ENCODE measurements at regions not wholly inside any gene's neighbourhood (a gene's known extent, or its start where the extent isn't known, plus 50 kb on each side); places are given as distances from the start of the nearest gene placed in this dataset.

DNA sequence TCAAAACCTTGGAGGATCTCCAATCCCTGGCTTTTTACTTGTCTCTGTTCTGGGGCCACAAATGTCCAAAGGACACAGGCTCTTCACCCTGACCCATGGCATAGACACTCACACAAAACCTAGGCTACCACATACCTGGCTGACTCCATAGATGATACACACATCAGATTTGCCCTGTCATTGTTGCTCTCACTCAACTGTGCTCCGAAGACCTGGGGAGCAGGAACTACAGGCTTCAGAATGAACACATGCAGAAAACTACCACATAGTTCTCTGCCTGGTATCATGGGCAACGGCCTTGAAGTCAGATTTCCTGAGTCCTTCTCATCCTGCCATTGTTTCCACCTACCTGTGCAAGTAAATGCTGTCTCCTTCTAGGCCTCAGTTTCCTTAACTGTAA is 226.2 kb downstream of the KIF4B start:
- Histone ChIP-seq H3K4me3 (ENCODE audit: extremely low read depth in 1 of 4, insufficient read depth in 2 of 4, low read depth in 3 of 4, low read length in 4 of 4) (no peak overlapping the region), H4K5ac (ENCODE audit: insufficient read length, low read depth, low read length) (no peak overlapping the region), H2BK15ac (ENCODE audit: low read length) (no peak overlapping the region), H3K4ac (replicated peaks; ENCODE audit: insufficient read length, low read depth, low read length) (no peak overlapping the region), H2BK120ac (replicated peaks; ENCODE audit: low read depth, low read length) (no peak overlapping the region), H3K23ac (ENCODE audit: insufficient read length) (no peak overlapping the region), H3K9ac (replicated peaks in 1 of 4; ENCODE audit: extremely low read depth in 1 of 4, low read depth in 3 of 4, low read length in 3 of 4) (no peak overlapping the region), H3K18ac (ENCODE audit: extremely low read depth, low read length) (no peak overlapping the region), H3K23me2 (ENCODE audit: low read depth, low read length) (no peaks in the 10 kb centered on the region; the same call in 1 of the 2 replicates), H4K91ac (replicated peaks; ENCODE audit: insufficient read length, low read length) (no peak overlapping the region), H2AFZ (ENCODE audit: low read length) (no peak overlapping the region), H4K8ac (ENCODE audit: extremely low read depth, insufficient read depth, low read length) (no peak overlapping the region), H3K4me1 (replicated peaks in 1 of 4; ENCODE audit: control insufficient read depth in 3 of 4, insufficient read depth in 4 of 4, low read length in 3 of 4) (no peaks in the 10 kb centered on the region), H3K4me2 (ENCODE audit: insufficient read depth in 1 of 2, low read depth in 2 of 2, low read length in 2 of 2) (no peak overlapping the region), H2BK5ac (ENCODE audit: low read depth, low read length) (no peak overlapping the region), H2AK5ac (ENCODE audit: low read depth, low read length) (no peak overlapping the region), H3K27ac (ENCODE audit: low read depth, low read length) (no peak overlapping the region), H3K9me3 (ENCODE audit: insufficient read depth in 2 of 2, low read depth in 1 of 2, low read length in 1 of 2) (no peaks in the 10 kb centered on the region), H2BK12ac (ENCODE audit: low read depth, low read length) (no peak overlapping the region), H3K27me3 (replicated peaks in 1 of 4; ENCODE audit: control insufficient read depth in 3 of 4, extremely low read depth in 1 of 4, insufficient read depth in 3 of 4, low read length in 3 of 4) (no peaks in the 10 kb centered on the region), H3K36me3 (ENCODE audit: control insufficient read depth in 2 of 4, insufficient read depth in 4 of 4, low read length in 3 of 4) (no peaks in the 10 kb centered on the region), H3K79me2 (ENCODE audit: control insufficient read depth in 1 of 2, insufficient read depth in 2 of 2, low read length in 2 of 2) (no peaks in the 10 kb centered on the region), H4K20me1 (replicated peaks in 1 of 2; ENCODE audit: control insufficient read depth in 1 of 2, insufficient read depth in 2 of 2, low read length in 2 of 2) (no peaks in the 10 kb centered on the region), H2BK20ac (ENCODE audit: low read length) (no peak overlapping the region), H3K56ac (replicated peaks; ENCODE audit: insufficient read length, low read depth, low read length) (no peak overlapping the region), H3K14ac (ENCODE audit: insufficient read length) (no peak overlapping the region), H3K79me1 (ENCODE audit: low read depth, low read length) (no peaks in the 10 kb centered on the region)
- DNase-seq (ENCODE audit: low read depth in 1 of 2, low spot score in 2 of 2), result no peak
- no peak for FAIRE-seq
- ChIA-PET POLR2A (ENCODE audit: partially characterized antibody) (interaction anchor here (0.6 kb wide), 1 partner anchor 398 kb away, joined by 5 read pairs; no protein-coding TSS in a partner anchor), CTCF (ENCODE audit: partially characterized antibody) (interaction anchor here (0.8 to 2.6 kb wide), 2 partner anchors 20 to 21 kb away, joined by 4 to 13 read pairs; no protein-coding TSS in a partner anchor)
- WGBS, 2 experiments (ENCODE audit: extremely low coverage in 1 of 2, insufficient coverage in 1 of 2, insufficient read length in 1 of 2, insufficient replicate concordance in 2 of 2, low coverage in 1 of 2, low lambda C conversion rate in 2 of 2, missing lambda C conversion rate in 1 of 2), result 94% methylated on average over 2 of the region's 2 CpGs; no CpG with 5 or more reads in 1 of the 2 experiments
- no peak for TF ChIP-seq JUN (IDR thresholded peaks at IDR 0.05; ENCODE audit: low read depth, low read length)
- no peak for TF ChIP-seq CBX5 (IDR thresholded peaks at IDR 0.05; ENCODE audit: low read depth, low read length)
- no peak for TF ChIP-seq SAP30 (IDR thresholded peaks at IDR 0.05; ENCODE audit: insufficient read depth, insufficient replicate concordance, low read length)
- no peak for TF ChIP-seq TEAD4 (IDR thresholded peaks at IDR 0.05; ENCODE audit: low read depth, low read length)
- TF ChIP-seq EP300 (IDR thresholded peaks at IDR 0.05; ENCODE audit: borderline replicate concordance in 1 of 2, low read depth in 2 of 2, low read length in 2 of 2), result no peak
- TF ChIP-seq E2F6 (IDR thresholded peaks at IDR 0.05), result no peak
- no peak for TF ChIP-seq GTF2F1 (IDR thresholded peaks at IDR 0.05; ENCODE audit: borderline replicate concordance, low read depth, low read length)
- TF ChIP-seq RAD21 (IDR thresholded peaks at IDR 0.05 in 1 of 2, conservative IDR thresholded peaks at IDR 0.05 in 1 of 2; ENCODE audit: low read depth in 2 of 2, low read length in 2 of 2), result no peak
- TF ChIP-seq POLR2A (IDR thresholded peaks at IDR 0.05; ENCODE audit: control extremely low read depth in 1 of 2, low read depth in 2 of 2, low read length in 2 of 2), result no peak
- no peak for TF ChIP-seq YY1 (IDR thresholded peaks at IDR 0.05; ENCODE audit: low read depth, low read length)
- no peak for TF ChIP-seq BACH1 (IDR thresholded peaks at IDR 0.05; ENCODE audit: low read length)
- TF ChIP-seq NANOG (IDR thresholded peaks at IDR 0.05; ENCODE audit: insufficient read depth, low read depth, low read length, poor library complexity, severe bottlenecking), result no peak
- no peak for TF ChIP-seq KDM1A (IDR thresholded peaks at IDR 0.05; ENCODE audit: borderline replicate concordance, low read length)
- no peak for TF ChIP-seq EZH2 (IDR thresholded peaks at IDR 0.05; ENCODE audit: low read depth, low read length, severe bottlenecking)

All from H1 (cell line).